ENCODE measurements at regions not wholly inside any gene's neighbourhood (a gene's known extent, or its start where the extent isn't known, plus 50 kb on each side); places are given as distances from the start of the nearest gene placed in this dataset.
A peak's percentile ranks its signal among the peaks of the same experiment; 100 is the strongest.

DNA sequence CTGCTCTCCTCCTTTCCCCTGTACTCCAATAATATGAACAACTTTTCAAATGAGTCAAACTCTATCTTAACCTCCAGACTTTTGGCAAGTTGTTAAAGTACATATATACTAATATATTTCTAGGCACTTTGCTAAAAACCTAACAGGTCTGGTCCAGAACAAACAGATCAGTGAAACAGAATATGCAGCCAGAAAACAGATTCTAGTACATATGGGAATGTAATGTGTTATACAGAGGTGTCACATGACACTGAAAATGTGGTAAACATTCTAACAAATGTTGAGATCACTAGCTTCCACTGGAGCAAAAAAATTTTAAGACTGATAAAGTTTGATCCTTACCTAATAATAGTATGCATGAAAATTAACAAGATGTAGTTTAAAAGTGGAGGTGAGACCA, 136.9 kb downstream of the OR2K2 start:
- DNase-seq = no peak

DNA sequence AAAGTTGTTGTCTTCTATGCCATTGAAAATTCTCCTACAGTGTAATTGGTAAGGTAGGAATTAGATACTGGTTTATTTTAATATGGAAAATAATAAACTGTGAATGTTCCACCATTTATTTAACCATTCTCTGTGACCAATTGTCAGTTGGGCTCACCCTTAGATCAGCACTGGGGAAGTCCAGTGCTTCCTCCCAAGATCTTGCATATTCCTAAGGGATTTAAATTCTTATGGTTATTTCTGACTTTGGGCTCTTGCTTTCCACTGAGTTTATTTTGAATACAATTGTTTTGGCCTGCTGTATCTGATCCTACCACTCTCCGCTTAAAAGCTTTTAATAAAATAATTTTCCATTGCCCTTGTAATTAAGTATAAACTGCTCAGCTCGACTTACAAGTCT, 137.4 kb downstream of the OR2K2 start:
- no peak for DNase-seq

DNA sequence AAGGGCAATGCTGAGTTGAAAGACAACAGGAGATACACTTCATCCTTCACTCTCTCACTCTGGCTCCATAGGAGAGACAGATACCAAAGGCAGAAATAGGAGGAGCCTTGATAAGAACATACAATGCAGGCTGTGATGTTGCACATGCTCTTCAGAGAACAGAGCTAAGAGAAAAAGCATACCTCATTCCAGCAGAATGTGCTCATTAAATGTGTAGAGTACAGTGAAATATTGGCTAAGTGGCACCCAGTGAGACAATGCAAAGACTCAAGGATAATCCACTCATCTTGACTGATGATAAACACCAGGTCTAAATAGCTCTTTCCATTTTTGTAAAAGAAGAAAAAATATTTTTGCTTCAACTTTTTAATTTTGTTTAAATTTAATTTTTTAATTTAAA, 139.7 kb downstream of the OR2K2 start:
- DNase-seq = no peak

DNA sequence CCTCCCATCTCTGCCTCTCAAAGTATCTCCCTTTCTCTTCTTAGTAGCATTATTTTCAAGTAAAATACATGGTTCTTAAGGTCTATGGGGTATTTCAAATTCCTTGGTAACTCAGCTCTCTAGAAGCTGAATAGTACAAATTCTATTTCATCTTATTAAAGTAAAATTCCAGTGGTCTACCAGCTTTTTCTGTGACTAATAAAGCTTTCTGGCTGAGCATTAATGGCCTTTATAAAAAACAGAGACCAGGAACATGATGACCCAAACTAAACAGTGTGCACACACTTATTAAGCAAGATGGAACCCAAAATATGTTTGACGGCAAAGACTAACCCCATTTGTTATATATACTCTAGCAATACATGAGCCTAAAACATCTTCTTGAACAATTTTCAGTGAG, 142.6 kb downstream of the OR2K2 start:
- no peak for DNase-seq

DNA sequence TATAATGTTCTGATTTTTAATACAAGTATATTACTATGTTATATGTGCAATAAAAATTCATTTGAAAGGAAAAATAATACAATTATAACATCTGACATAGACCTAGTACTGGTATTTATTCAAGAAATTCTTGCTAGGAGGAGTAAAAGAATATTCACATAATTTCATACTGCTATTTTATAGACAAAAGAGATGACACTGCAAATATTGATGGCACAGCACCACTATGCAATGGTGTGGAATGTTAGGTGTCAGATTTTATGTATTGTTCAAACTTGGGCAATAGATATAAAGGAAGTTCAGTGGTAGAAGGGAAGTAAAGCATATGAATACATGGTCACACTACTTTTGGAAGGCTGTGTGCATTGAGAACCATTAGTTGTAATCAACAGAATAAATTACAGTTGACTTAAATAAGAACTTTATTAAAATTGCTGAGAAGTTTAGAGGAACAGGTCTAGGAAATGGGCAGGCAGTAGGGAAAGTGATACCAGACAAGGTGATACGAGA, 143.9 kb downstream of the OR2K2 start:
- DNase-seq = no peak

DNA sequence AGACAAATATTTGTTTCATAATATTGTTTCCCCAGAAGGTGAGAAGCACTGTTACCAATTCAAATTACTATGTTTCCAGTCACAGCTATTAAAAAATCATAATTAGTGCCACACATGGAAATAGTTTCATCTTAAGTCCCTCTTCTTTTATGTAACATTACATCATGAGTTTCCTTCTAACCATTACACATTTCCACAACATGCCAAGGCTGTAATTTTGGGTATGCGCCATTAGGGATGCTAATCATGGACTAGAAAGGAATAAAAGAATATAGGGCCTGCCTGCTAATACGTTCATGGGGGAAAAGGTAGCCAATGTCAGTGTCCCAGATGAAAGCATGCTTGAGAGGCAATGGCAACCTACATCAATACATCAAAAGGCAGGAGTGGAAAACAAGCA, 142.5 kb upstream of the LPAR1 start:
- no peak for DNase-seq

DNA sequence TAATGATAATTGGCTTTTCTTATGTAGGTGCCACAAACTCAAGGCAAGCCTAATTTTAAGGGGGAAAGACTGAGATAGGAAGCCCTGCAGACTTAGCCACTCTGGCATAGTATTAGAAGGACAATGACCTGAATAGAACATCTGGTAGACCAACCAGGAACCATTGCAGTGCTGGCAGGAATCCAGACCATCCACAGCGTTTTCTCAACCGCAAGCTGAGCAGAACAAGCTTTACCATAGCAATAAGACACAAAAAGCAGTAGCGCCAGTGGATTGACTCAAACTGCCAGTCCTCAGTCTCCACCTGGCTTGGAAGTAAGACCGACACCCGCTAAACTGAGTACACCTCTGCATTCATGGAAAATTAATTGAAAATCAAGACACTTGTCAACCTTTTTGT, 141.3 kb upstream of the LPAR1 start:
- peak; percentile 14 for DNase-seq

DNA sequence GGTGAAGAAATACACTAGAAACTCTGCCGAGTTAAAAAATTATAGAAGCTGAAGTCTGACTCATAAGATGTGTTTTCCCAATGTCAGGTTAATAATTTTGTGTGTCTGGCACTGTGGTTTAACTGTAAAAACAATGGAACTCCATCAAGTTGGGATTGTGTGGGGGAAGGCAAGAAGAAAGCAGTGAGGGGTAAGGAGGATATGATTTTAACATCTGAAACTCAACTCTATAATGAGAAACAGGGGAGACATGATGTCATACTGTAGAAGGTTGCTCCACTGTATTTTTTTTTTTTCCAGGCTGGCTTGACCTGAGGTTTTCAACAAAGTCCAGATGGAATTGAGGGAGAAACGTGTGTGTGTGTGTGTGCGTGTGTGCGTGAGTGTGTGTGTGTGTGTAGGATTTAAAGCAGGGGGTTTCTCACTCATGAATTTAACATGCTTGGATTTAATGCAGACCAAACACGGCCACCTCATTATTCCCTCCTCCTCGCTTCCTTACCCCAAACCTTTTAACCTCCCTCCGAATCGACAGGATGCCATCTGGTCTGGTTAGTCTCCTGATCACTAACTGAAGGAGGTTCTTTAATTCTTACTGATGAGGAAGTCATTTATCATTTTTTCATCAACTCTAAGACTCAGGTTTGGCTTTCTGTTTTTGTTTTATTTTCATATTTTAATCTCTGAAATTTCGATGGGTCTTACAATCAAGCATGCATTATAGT, 140.2 kb upstream of the LPAR1 start:
- peak; percentile 72 for DNase-seq

DNA sequence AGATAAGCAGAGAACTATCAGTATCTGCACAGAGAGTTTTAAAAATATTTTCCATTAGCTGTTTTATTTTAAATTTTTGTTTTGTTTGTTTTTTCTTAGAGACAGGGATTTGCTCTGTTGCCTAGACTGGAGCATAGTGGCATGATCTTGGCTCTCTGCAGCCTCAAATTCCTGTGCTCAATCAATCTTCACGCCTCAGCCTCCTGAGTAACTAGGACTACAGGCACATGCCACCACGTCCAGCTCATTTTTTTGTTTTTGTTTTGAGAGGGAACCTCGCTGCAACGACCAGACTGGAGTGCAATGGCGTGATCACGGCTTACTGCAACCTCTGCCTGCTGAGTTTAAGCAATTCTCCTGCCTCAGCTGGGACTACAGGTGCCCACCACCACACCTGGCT, 138.2 kb upstream of the LPAR1 start:
- DNase-seq = no peak

DNA sequence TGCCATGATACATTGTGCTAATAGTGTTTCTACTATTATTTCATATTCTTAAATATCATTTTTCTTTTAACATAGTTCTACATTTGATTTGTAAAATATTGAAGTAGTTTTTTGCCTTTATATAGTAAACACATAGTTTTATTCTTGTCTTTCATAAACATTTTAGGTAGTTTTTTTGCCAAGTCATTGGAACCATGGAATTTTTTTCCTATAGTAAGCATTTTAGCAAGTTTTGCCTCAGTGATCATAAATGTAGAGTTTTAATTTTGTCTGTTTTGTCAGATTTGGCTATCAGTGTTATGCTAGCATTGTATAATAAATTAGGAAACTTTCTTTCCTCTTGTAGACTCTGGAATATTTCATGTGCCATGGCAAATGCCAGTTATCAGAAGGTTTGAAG, 137.1 kb upstream of the LPAR1 start:
- no peak for DNase-seq

DNA sequence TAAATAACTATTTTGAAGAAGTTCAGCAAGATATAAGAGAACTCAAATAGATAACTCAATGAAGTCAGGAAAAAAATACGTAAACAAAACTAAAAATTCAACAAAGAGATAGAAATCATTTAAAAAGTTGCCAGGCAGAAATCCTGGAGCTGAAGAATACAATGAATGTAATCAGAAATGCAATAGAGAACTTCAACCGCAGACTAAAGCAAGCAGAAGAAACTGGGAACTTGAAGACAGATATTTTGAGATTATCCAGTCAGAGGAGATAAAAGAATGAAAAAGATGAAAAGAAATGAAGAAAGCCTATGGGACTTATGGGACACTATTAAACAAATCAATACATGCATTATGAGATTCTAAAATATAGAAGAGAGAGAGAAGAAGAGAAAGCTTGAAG, 129.1 kb upstream of the LPAR1 start:
- no peak for DNase-seq

DNA sequence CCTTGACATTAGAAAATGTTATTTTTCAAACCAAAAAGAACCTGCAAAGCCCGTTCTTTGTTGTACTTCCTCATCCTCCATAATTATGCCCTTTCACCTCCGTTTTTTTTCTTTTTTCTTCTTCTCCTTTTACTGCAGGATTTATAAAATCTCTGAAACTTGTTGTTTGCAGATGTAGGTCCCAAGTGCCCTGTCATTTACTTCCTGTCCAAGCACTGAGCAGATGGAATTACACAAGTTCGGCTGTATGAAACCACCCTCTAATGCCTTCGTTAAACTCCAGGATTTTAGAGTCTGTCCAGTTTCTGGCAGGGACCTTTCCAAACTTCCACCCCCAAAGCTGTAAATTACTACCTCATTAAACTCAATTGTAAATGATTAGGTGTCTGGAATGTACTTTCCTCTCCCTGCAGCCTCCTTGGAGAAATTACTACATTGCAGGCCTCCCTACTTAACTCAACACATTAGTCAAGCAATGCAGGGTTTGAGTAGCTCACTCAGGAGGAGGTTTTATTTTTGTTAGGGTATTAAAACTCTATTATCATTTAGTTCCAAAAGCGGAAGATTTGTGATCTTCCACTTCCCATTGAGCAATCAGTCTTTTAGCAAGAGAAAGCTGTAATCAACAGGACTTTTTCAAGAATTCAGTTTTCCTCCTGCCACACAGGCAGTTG, 125.6 kb upstream of the LPAR1 start:
- no peak for DNase-seq

DNA sequence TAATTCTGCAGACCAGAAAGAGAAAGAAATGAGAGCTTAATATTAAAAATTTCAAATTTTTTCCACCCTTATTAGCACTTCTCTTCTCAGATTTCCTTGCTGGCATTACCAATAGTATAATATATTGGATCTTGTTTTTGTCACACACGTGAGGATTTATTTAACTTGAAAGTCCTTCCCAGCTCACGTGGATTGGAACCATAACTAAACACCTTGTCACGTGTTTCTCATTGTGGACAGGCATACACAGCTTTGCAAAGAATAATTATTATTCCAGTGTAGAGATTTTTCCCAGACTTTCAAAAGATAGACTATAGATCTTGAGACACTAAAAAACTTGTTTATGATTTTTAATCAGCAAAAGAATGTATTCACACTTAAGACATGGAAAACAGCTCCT, 123.8 kb upstream of the LPAR1 start:
- DNase-seq = no peak

DNA sequence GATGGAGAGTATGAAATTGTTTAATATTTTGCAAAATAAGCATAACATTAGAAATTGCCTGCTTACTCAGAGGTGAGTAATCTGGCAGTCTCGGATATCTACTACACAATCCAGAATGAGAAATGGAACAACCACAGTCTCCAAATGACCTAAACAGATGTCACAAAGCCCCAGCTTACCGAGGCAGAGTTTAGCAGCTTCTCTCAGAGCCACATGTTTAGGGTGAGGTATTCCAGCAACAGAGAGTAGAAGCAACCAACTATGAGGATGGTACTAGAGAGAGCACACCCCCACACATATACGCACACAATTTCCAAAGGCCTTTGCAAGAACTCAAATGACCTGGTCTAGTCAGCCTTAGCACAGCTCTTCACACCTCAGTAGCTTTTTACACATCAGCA, 122.7 kb upstream of the LPAR1 start:
- no peak for DNase-seq

DNA sequence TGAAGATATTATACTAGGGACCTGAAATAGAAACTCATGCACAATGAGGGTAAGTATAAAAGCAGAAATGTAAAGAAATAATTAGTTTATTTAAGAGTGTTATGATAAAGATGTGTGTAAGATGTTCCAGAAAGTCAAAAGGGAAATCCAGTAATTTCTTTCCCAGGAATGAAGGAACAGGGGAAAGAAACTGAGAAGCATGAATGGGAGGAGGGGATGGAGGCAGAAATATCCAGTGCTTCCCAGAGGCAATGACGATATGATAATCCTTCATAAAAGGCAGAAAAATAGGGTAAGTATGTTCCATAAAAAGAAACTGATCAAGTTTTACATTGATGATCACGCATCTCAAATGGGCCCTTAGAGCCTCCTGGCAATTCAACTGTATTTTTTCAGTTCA, 120.7 kb upstream of the LPAR1 start:
- no peak for DNase-seq

DNA sequence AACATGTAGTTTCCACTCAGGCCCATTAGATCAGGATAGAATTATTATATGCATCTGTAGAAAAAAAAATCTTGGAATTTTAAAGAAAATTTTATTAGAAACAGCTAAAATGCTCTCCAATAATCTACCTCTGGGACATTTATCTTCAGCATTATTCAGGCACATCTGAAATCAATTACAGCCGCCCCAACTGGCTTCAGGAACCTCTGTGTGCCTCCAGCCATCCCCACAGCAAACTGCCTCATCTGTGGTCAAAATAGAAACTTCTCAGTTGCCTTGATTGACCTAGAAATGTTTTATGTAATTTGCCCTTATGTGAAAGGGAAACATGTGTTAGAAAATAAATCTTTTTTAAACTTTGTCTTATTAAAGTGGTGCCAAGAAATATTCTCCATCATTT, 120.1 kb upstream of the LPAR1 start:
- DNase-seq = no peak

DNA sequence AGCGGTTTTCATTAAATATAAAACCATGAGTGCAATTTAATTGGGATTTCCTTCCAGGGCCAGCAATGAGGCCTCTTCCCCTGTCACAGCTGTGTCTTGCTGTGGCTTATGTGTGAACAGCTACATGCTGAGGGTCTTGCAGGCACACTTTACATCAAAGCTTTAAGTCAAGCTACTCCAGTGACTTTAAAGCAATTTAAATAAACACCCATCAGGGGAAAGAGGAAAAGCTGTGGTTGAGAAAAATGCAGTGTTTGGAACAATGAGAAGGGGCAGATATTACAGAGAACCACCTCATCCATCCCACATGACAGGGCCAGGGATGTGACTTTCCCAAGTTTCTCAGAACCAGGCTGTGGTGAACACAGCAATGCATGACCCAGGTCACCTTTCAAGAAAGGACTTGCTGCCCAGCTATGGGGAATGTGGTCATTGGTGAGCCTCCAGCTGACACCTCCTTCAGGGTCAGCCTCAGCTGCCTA, 115.9 kb upstream of the LPAR1 start:
- DNase-seq = no peak

DNA sequence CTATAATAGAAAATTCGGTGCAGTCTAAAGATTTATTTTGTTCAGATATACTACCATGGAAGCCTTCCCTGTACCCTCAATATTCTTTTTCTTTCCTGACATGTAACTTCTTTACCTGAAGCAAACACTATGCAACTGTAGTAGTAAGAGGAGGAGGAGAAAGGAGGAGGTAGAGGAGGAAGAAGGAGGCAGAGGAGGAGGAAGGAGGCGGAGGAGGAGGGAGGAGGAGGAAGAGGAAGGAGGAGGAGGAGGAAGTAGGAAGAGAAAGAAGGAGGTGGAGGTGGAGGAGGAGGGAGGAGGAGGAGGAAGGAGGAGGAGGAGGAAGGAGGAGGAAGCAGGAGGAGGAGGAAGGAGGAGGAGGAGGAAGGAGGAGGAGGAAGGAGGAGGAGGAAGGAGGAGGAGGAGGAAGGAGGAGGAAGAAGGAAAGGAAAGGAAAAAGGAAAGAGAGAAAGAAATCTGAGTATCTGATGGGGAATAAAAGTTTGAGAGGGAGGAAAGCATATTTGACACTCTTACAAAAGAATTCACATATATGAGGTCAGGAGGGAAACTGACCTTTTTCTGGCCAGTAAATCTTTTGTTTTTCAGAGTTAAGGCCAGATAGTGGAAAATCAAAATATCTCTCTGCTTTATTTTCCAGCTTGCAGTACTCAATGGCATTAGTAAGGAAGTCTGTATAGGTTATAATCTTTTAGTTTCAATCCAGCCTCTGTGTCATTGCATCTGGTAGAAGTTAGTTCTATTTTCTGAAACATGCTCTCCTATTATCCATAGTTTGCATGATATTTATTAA, 114.5 kb upstream of the LPAR1 start:
- DNase-seq = no peak

DNA sequence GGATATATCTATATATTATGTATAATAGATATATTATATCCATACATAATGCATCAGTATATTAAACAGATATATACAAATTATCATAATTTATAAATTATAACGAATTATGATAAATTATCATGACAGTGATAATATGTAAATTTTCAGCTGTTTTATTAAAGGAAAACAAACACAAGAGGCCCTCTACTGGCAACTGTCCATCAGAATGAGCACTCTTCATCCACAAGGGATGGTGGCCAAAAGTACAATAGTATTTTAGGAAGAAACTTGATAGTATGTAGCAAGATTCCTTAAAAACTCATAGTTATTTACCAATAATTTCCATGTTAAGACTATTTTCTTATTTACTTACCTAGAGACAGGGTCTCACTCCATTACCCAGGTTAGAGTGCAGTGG, 113.3 kb upstream of the LPAR1 start:
- no peak for DNase-seq

DNA sequence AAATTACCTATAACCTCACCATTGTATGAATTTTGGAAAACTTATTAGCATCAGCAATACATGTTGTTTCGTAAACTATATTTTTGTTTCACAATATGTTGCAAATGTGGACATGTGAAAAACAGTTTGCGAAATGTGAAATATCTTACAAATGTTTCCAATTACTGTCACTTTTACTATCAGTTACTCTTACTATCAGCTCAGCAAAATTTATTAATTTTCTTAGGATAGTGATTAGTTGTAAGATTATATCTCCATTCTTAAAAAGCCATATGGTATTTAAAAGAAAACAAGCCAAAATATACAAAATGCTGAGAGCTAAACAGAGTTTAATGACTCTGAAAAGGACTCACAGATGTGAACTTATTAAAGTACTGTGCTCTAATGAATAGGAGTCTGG, 111.9 kb upstream of the LPAR1 start:
- DNase-seq = no peak

DNA sequence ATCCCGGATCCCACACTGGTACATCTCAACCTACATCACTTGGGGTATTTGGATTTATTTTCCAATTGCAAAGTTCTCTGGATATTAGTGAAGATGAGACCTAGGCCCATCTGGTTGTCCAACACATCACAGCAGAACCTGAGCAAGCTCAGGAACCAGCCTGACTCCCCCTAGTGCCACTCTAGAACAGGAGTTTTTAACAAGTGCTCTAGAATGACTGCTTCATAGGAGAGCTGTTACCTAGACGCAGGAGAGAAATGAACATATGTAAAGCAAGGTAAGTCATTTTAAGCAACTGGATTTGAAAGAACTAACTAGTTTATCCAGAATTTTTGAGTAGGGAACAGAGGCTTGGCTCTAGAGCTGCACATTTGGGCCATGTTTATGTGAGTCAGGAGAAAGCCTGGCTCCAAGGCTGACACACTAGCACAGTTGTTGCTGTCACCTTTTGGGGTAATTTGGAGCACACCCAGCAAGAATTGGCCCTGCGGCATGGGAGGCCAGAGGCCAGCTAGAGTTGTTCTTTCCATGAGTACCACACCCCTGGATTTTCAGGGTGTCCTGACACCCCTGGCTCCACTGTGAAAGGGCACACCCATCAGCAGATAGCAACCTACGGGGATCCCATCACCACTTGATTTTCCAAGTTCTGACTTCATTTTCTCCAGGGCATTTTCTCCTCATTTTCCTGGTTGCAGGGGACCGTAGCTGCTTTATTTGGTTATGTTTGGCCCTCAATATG, 110.9 kb upstream of the LPAR1 start:
- no peak for DNase-seq

DNA sequence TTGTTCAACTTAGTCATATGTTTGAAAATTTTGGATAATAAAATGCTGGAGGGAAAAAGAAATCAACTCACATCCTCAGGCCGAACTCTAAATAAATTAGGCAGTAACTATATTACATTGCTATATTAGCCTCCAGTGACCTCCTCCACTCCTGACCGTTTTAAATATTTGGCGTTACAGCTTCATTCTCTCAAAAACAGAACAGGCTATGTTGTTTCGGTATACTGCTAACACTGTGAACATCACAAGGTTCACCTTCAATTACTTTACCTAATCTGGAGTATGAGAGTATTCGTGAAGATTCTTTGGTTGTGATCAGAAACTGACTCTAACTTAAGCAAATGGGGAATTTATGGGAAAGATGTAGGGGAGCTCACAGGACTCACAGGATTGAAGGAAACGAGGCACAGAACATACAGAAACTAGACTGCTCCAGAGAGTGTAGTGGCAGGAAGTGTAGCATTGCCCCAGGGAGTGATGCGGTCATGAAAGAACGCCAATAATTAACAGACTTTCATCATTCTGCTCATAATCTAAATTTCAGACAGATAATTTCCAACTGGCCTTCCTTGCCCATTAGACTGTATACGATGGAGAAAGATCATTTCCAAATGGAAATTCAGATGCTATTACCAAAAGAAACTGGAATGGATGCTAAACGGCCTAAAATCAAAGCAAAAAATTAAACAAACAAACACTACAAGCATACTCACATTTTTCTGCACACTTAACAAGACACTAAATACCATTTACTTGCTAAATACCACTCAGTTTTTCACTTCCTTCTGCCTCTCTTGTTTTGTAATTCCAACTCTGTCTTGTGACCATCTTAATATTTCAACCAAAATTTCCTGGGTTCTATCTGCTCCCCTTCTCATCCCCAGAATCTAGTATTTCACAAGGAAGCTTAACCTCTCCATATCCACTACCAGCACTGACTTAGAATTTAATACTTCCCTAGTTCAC, 110.1 kb upstream of the LPAR1 start:
- DNase-seq = no peak

Data from DMS 273 treated with DMSO at 0.1 percent for 48 hours (cell line).